GM21381 (cell line): ENCODE measurements at regions not wholly inside any gene's neighbourhood (a gene's known extent, or its start where the extent isn't known, plus 50 kb on each side); places are given as distances from the start of the nearest gene placed in this dataset.
"Not testable (repeated sequence)": the region's sequence is repeated elsewhere in the genome, so short reads cannot be mapped to it uniquely, and the experiment has no call there.

Experiments
- ATAC-seq: cut with Tn5 transposase; IDR thresholded peaks from one replicate; pipeline ENCODE4 v1.9.1; 2021; ENCODE audit warnings: mild to moderate bottlenecking, moderate library complexity; ENCODE audit not compliant: unreplicated experiment

DNA sequence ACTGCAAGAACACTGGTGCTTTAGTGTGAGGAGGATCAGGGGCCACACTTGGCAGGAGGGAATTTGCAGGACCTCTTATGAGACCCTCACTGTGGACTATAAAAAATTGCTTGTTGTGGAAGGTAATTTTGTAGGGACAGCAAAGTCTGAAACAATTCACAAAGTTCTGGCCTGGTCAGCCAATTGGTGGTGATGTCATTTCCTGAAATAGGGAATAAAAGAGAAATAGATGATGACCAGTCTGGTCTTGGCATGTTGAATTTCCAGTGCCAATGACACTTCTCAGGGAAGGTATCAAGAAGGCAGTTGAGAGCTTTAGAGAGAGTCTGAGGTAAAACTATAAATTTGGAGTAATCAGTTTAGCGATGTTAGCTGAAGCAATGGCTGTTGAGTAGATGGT, 129.3 kb upstream of the LMNTD1 start:
- no peak for ATAC-seq

DNA sequence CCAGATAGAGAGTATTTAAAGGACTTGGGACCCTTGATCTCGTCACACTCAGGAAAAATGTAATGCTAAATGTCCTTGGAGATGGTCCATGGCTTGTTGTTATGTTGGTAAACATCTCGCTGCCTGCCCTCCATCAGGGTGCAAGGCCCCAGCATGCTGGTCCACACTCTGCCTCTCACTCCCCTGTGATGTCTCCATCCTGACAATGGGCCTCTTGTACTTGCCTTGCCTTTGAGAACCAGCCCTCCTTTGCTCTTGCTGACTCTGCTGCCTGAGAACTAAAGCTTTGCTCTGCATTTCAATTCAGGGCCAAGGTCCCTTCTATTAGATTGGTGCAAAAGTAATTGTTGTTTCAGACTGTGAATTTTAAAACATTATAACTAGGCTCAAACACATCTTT, 131.0 kb upstream of the LMNTD1 start:
- ATAC-seq = no peak

DNA sequence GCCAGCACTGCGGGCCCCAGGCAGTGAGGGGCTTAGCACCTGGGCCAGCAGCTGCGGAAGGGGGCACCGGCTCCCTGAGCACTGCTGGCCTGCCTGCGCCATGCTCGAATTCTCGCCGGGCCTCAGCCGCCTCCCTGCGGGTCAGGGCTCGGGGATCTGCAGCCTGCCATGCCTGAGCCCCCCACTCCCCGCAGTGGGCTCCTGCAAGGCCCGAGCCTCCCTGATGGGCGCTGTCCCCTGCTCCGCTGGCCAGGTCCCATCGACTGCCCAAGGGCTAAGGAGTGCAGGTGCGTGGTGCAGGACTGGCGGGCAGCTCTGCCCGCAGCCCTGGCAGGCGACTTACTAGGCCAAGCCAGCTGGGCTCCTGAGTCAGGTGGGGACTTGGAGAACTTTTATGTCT, 133.3 kb upstream of the LMNTD1 start:
- ATAC-seq = no peak

DNA sequence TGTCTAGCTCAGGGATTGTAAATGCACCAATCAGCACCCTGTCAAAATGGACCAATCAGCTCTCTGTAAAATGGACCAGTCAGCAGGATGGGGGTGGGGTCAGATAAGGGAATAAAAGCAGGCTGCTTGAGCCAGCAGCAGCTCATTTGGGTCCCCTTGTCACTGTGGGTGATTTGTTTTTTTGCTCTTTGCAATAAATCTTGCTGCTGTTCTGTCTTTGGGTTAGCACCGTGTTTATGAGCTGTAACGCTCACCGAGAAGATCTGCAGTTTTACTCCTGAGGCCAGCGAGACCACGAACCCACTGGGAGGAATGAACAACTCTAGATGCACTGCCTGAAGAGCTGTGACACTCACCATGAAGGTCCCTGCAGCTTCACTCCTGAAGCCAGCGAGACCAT, 134.1 kb upstream of the LMNTD1 start:
- ATAC-seq = no peak

DNA sequence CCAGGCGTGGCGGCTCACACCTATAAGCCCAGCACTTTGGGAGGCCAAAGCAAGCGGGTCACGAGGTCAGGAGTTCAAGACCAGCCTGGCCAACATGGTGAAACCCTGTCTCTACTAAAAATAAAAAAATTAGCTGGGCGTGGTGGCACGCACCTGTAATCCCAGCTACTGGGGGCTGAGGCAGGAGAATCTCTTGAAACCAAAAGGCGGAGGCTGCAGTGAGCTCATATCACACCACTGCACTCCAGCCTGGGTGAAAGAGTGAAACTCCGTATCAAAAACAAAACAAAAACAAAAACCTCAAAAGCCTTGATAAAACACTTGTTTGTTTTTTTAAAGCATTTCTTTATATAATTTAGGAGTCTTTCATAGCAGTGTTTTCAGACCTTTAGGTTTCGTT, 135.8 kb upstream of the LMNTD1 start:
- ATAC-seq = not testable (repeated sequence)

DNA sequence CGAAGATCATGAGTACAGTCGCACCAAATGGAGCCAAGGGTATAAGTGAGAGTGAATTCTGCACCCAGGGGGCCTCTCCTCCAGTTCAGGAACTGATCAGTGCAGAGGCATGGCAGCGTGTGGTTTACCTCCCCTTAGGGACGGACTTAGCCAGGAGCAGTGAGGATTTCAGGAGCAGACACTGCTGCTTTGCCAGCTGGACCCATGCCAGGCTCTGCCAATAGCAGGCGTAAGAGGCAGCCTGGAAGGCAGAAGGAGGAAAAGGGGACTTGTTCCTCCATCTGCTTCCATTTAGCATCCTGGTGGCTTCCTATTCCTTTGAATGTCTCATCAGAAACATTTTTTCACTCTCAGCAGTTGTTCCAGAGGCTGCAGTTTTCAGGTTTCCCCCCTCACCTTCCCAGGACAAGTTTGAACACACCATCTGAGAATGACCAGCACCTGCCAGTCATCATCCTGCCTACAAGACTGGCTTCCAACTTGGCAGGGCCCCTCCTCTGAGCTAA, 137.0 kb upstream of the LMNTD1 start:
- no peak for ATAC-seq

DNA sequence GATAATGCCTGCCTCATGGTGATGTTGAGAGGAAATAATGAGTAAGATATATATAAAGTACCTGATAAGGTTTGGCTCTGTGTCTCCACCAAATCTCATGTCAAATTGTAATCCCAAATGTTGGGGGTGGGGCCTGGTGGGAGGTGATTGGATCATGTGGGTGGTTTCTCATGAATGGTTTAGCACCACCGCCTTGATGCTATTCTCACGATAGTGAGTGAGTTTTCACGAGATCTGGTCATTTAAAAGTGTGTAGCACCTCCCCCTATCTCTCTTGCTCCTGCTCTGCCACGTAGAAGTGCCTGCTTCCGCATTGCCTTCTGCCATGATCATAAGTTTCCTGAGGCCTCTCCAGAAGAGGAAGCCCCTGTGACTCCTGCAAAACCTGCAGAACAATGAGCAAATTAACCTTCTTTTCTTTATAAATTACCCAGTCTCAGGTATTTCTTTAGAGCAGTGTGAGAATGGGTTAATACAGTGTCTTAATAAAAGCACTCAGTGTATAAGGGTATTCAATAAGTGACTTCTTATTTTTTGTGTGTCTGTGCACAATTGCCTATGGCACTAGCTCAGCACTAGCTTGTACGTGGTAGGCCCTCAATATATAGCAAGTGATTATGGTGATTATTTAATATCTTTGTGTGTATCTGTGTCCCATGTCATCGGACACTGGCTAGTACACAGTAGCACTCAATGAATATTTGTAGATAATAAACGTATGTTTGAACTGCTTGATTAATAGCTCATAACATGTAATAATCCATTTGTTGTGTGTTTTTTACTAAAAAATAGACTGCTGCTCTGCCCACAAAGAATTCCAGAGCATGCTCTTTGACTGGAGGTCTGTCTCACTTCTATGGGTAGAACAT, 138.1 kb upstream of the LMNTD1 start:
- ATAC-seq = no peak

DNA sequence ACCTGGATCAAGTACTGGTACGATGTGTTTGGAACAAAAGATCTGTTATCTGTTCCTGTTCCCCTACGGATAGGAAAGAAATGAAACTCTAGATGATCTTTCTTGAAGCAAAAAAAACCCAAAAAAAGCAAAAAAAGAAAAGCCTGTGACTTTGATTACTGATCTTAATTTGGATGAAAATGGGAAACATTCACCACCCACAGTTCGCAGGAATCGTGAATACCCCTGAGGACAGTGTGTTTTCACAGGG, 138.7 kb upstream of the LMNTD1 start:
- ATAC-seq = no peak

DNA sequence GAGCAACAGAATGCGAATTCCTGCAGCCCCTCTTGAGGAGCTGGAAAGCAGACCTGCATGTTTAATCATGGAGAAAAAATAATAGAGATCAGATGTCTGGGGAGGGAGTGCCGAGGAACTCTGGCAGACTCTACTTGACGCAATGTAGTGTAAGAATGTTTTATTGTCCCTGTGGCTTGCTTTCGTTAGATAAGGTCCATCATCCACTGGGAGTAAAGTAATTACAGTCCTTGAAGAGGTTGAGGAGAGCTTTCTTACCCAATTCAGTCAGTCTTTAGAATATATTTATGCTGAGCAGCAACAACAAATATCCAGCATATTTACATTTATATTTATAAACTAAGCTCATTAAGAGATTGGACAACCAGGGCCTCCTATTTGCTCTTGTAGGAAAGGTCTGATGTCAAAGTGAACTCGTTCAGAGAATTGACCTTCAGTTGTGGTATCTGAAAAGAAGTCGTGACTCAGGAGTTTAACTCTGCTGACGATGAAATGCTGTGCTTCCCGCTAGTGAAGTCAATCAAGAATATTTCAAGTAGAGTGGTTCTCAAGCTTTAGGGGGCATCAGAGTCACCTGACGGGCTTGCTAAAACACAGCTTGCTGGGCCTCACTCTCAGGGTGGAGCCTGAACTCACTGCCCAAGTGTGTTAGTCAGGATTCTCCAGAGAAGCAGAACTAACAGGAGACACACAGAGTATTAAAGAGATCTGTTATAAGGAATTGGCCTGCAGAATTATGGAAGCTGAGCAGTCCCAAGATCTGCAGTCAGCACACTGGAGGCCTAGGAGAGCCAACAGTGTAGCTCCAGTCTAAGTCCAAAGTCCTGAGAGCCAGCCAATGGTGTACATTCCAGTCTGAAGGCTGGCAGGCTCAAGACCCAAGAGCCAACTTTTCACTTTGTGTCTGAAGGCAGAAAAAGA, 139.3 kb upstream of the LMNTD1 start:
- ATAC-seq = no peak

DNA sequence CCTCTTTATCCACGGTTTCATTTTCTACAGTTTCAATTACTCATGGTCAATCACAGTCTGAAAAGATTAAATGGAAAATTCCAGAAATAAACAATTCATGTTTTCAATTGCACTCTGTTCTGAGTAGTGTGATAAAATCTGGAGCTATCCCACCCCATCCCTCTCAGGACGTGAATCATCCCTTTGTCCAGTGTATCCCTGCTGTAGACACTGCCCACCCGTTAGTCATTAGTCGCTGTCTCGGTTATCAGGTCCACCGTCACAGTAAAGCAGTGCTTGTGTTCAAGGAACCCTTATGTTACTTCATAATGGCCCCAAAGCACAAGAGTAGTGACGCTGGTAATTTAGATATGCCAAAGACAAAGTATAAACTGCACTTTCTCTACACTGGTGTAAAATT, 141.0 kb upstream of the LMNTD1 start:
- no peak for ATAC-seq

DNA sequence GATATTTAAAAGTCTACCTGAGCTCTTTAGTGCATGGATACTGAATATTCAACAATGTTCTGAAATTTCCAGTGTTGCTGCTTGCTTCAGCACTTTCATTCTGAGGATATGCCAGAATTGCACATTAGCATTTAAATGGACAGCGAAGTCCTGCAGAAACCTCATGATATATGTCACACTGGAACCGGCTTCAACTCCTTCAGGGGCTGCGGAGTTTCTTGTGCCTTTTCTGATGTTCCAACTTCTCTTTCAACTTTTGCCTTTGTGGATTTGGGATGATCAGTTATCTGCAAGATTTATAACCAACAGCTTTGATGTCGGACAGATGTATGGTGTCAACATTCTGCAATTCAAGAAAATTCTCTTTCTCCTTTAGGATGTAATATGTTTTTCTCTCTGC, 142.5 kb upstream of the LMNTD1 start:
- no peak for ATAC-seq

DNA sequence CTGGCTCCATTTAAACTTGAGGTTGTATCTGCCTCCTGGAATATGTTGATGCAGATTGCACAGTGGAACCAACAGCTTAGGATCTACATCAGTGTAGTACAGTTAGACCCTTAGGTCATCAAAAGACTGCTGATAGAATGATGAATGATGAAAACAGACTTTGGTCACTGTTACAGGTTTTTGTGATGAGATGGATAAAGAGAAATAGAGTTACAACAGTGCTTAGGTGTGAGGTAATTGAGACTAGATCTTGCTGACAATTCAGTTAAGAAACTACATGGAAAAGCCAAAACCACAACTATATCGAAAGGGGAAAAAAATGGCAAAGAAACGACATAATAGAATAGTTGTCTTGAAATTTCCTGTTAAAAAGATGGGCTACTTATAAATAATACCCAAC, 145.7 kb upstream of the LMNTD1 start:
- no peak for ATAC-seq

DNA sequence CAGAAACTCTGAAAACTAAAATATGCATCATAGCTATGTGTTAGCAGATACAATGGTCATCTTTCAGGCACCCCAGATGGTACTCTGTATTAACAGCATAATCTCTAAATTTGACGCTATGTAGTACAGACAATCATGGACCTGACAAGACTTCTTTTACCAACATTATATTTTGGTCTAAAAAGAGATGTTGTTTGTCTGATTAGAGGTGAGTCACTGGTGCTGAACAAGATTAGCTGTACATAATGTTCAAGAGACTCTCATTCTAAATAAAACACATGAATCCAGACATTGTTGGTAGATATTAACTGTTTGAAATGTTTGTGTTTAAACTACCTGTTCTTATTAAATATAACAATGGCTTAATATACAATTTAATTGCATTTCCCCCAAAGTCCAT, 146.4 kb upstream of the LMNTD1 start:
- no peak for ATAC-seq

DNA sequence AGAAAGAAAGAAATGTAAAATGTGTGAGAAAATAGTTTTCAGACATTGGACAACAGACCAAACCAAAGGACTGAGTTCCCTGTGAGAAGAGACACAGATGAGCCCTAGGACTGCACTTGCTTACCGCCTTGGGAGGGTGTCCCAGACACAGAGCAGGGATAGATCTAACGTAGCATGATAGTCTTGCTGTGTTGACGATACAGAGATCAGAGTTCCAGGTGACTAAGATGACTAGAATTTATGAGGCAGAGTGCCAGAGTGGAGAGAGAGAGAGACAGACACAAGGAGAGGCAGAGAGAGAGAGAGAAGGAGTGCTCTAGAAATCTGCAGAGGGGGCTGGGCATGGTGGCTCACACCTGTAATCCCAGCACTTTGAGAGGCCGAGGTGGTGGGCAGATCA, 148.2 kb upstream of the LMNTD1 start:
- ATAC-seq = no peak

DNA sequence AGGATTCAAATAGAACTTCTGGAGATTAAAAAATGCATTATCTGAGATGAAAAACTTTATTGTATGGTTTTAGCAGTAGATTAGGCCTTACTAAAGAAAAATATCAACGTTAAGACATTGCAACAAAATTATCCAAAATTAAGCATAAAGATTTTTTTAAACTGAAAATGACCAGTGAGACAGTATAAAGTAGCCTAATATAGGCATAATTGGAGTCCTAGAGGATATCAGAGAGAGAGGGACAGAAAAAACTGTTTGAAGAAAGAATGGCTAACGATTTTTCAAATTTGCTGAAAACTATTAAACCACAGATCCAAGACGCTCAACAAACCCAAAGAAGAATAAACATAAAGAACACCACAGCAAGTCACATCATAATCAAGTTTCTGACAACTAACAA, 149.5 kb upstream of the LMNTD1 start:
- ATAC-seq = no peak

DNA sequence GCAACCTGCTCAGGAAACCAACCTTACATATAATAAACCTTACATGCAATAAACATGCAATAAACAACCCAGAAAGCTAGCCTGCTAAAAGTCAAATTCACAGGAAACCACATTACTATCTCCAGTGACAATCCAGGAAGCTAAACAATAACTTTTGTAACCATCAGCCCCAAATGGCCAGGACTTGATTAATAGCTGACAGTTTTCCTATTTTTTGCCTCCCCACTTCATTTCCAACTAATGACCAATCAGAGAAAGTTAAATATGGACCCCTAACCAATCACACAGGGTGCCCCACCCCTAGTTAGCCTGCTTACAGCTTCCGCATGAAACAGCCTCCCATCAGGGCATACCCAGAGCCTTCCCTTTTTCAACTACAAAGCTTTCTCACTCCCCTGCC, 152.2 kb upstream of the LMNTD1 start:
- ATAC-seq = no peak

DNA sequence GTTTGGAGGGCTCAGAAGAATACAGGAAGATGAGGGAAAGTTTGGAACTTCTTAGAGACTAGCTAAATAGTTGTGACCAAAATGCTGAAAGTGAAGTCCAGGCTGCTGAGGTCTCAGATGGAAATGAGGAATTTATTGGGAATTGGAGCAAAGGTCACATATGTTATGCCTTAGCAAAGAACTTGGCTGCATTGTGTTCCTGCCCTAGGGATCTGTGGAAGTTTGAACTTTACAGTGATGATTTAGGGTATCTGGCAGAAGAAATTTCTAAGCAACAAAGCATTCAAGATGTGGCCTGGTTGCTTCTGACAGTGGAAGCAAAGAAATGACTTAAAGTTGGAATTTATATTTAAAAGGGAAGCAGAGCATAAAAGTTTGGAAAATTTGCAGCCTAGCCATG, 153.6 kb upstream of the LMNTD1 start:
- ATAC-seq = not testable (repeated sequence)

DNA sequence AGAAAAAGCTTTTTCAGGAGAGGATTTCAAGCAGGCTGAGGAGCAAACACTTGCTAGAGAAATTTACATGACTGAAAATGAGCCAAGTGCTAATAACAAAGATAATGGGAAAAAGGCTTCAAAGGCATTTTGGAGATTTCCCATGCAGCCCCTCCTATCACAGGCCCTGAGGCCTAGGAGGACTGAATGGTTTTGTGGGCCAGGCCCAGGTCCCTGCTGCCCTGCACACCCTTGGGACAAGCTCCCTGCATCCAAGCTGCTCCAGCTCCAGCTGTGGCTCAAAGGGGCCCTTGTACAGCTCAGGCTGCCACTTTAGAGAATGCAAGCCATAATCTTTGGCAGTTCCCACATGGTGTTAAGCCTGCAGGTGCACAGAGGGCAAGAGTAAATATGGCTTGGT, 154.0 kb upstream of the LMNTD1 start:
- no peak for ATAC-seq

DNA sequence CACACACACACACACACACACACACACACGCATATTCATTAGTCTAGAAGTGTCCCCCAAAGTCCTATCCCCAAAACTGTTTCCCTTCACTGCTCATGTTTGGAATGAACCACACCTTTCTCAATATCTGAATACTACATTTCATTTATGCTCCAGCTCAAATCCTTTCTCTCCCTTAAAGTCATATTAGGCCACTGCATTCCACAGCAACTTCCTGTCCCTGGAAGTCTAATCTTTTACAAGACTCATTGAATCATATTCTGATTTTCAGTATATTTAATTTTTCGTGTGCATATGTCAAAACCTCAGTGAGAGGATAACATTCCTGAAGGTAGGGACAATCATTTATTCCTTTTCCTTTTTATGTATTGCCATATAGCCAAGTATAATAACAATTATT, 155.6 kb upstream of the LMNTD1 start:
- no peak for ATAC-seq

DNA sequence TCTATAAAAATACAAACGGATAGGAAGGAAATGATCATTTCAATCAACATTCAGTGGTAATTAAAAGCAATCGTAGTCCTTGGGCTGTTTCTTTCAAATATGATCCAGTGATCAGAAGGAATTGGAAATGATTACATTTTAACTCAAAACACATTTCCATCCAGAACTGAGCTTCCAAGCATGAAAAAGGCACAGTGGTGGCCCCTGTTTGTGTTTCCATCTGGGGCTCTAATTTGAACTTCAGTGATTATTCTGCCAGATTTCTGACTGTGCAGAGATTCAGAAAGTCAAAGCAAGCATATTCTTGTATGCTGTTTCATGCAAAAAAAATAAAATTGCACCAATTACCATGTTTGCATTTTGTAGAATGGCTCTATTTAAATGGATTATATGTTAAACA, 157.0 kb upstream of the LMNTD1 start:
- ATAC-seq = no peak

DNA sequence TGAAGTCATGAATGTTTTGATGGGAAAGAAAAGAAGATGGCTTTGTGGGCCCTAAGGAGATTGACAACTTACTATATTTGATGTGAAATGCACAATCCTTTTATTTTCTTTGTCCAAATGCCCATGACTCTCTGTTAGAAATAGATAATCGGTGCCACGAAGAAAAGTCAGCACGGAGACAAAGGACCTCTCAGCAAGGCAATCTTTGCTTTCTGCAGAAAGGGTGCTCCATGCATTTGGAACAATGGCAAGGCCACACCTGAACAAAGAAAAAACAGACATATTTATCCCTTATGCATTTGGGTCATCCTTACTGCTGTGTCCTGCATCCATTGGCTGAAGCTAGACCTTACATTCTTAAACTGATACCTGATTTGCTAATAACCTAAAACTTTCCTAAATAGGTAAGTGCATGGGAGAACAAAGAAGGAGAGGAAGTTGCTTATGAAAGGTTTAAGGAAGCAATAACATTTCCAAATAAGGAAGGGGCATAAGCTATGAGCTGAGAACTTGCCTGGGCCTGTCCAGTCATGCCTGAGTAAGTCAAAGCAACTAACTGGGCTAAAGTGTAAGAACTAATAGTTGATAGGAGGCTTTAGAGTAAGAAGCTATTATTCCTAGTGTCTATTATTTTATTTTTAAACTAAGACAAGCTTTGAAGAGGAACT, 158.0 kb upstream of the LMNTD1 start:
- not testable (repeated sequence) for ATAC-seq

DNA sequence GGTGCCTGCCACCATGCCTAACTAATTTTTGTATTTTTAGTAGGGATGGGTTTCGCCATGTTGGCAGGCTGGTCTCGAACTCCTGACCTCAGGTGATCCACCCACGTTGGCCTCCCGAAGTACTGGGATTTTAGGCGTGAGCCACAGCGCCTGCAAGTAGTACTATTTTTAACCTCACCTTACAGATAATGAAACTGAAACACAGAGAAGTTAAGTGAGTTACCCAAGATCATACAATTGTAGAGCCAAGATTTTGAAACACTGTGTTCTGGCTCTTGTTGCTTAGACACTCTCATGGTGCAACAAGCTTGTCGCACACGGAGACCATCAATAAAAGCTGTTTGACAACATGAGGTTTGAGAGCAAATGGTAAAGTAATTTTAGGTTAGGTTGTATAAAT, 159.1 kb upstream of the LMNTD1 start:
- no peak for ATAC-seq
